ENCODE measurements at regions not wholly inside any gene's neighbourhood (a gene's known extent, or its start where the extent isn't known, plus 50 kb on each side); places are given as distances from the start of the nearest gene placed in this dataset.

GRCh38 chr12:62032870-62033269 is 227.3 kb upstream of the USP15 start:
- TF ChIP-seq, protein P1, sequence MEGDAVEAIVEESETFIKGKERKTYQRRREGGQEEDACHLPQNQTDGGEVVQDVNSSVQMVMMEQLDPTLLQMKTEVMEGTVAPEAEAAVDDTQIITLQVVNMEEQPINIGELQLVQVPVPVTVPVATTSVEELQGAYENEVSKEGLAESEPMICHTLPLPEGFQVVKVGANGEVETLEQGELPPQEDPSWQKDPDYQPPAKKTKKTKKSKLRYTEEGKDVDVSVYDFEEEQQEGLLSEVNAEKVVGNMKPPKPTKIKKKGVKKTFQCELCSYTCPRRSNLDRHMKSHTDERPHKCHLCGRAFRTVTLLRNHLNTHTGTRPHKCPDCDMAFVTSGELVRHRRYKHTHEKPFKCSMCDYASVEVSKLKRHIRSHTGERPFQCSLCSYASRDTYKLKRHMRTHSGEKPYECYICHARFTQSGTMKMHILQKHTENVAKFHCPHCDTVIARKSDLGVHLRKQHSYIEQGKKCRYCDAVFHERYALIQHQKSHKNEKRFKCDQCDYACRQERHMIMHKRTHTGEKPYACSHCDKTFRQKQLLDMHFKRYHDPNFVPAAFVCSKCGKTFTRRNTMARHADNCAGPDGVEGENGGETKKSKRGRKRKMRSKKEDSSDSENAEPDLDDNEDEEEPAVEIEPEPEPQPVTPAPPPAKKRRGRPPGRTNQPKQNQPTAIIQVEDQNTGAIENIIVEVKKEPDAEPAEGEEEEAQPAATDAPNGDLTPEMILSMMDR (IDR thresholded peaks at IDR 0.05), result no peak
- TF ChIP-seq POLR2A (IDR thresholded peaks at IDR 0.05) (no peak), EP300 (IDR thresholded peaks at IDR 0.05) (no peak)
